Activated T-cell treated with anti-CD3 and anti-CD28 coated beads for 48 hours (primary cell): ENCODE measurements at regions not wholly inside any gene's neighbourhood (a gene's known extent, or its start where the extent isn't known, plus 50 kb on each side); places are given as distances from the start of the nearest gene placed in this dataset.

Experiments used
- DNase-seq: peaks from one replicate; pipeline ENCODE4 v3.0.0-alpha.2; 2020; ENCODE audit warnings: low read depth

DNA sequence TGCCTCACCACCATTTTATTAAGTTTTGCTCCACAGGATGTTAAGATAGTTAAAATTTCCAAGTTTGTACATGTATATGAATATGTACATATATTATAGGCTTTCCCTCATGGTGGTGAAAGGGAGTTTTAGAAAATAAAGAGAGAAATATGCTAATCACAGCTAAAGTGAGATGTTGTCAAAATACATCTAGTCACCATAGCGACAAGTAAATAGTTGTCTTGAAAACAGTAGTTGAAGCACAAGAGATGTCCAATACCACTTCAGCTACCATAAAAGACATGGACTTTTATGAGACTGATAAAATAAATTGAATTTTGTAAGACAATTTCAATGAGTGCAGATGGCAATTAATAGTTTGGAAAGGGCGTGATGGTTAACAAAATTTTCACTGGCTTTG, 1600.0 kb downstream of the BRINP3 start:
- no peak for DNase-seq

DNA sequence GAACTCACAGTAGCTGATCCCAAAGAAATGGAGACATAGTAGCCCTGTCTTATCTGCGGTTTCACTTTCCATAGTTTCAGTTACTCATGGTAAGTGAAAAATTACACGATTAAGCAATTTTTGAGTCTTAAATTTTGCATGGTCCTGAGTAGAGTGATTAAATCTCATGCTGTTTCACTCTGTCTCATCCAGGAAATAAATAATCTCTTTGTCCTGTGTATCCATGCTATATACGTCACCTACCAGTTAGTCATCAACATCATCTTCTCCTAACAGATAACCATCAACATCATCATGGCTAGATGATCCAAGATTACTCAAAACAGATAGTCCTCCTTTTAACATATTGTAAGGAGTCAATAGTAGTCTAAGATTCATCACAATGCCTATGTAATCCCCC, 1589.3 kb downstream of the BRINP3 start:
- no peak for DNase-seq

- no peak for DNase-seq
These were observed 1588.5 kb downstream of the BRINP3 start for GRCh38 chr1:188889166-188889565.

- no peak for DNase-seq
These were observed 1585.7 kb downstream of the BRINP3 start for GRCh38 chr1:188891958-188892357.

- no peak for DNase-seq
These were observed 1582.1 kb downstream of the BRINP3 start for GRCh38 chr1:188895611-188896010.

DNA sequence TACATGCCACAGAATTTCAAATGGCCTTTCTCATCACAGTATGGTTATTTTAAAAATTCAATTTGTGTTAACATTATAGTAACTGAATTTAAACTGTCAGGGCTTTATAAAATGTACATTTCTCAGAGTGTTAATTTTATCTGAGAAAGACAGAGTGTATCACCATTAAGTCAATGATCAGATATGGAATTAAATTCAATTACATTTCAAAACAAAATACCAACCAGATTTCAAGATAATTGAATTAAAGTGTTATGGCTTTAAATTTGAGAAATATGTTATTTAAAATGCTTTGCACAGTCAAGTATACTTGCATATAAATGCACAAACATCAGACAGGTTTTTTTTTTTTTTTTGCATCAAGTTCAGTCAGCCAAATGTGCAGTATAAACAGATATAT, 1574.4 kb downstream of the BRINP3 start:
- DNase-seq: no peak

DNA sequence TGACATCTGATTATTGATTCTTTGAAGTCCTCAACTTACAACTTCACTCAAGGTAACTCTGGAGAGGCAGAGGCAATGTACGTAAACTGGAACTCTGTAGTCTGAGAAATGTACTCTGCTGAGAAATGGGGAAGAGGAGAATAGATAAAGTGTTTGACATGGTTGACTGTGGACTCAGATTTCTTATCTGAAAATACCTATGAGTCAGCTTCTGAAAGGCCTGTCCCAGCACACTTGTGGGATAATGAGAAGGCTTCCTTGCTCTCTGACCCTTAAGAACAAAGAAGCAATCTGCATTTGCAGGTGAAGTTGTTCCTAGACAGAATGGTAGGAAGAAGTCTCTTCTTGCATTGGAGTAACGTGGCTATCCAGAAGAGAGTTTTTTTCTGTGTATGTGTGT, 1573.5 kb downstream of the BRINP3 start:
- no peak for DNase-seq

DNA sequence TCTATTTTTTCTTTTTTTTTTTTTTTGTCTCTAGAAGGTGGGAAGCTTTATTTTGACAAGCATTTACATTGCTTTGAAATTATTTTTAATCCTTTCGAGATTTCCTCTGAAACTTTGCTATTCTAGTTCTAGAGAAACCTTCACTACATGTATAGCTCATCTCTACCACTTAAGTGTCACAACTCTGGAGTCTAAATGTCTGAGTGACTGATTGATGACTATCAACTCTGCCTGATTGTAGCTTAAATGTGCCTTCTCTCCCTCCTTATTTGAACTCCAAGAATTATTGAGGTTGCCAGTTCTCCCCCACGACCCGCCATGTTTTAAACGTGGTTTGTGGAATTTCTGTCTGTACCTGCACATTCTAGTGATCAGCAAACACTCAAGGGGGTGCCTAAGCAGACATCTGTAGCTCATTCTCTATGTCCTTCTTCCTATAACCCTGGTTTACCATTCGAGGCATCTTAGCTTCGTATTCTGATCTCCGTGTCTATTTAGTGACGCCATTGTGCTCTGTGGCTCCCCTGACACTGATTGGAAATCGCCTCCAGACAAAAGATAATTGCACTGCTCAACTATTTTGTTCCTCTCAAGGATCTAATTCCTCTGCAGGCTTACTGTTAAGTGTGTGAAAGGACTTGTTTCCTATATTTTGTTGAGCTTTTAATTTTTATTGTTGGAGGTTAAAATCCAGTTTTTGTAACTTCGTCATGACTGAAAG, 1570.6 kb downstream of the BRINP3 start:
- DNase-seq: no peak

DNA sequence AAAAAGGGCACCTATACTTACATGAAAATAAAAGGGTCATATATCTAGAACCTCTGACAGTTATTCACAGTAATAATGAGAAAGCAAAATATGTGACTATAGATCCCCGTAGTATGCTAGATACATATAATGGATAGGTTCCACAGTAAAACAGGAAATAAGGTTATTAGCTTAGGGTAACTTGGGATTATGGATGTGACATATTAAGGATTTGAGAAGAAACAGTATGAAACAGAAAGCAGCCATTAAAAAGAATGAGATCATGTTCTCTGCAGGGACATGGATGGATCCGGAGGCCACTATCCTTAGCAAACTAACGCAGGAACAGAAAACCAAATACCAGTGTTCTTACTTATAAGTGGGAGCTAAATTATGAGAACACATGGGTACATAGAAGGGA, 1547.3 kb downstream of the BRINP3 start:
- no peak for DNase-seq

DNA sequence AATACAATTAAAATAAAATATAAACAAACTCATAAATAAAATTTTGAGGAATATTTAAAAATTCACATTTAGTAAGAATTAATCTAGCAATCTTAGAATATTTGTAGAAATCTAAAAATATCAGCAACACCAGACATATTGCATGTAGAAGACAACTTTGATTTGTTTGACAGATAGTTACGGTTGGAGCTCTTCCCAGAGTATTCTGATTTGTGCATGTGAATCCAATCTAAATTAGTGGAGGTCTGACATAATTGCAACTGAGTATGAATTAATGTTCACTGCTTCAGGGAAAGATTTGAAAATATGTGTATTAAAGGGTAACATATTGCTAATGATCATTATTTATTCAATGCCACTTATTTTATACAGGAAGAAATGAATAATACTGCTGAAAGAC, 1546.2 kb downstream of the BRINP3 start:
- DNase-seq: no peak

- no peak for DNase-seq
These were observed 1539.6 kb downstream of the BRINP3 start for GRCh38 chr1:188937965-188938551.

DNA sequence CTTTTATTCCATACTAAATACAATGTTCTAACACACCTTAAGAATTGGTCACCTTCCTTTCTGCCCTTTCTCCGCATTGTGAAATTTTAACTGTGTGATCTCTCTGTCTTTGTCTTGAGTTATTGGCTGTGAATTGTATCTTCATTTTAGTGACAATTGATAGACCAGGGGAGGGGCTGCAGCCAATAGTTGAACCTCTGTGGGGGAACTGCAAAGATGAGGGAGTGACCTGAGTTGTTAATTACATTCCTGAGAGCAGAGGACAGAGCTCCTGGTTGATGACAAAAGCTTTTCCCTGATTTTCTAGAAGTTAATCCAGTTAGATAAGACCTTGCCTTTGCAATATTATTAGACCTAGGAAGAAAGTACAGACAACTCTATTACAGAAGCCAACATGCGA, 1535.7 kb downstream of the BRINP3 start:
- no peak for DNase-seq

DNA sequence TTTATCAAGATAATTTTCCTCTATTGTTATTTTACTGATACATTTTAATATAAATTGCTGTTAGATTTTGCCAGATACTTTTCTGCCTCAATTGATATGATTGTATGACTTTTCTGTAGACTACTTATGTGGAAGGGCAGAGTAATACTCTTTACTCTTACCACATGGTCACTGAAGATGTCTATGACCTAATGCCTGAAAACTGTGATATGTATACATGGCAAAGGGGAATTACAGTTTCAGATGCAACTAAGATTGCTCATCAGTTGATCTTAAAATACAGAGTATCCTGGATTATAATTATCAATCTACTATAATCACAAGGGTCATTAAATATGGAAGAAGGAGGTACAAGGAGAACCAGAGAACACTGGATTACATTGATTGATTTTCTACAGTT, 1528.0 kb downstream of the BRINP3 start:
- DNase-seq: no peak

GRCh38 chr1:188958461-188959115, 1519.1 kb downstream of the BRINP3 start:
- DNase-seq: no peak

- DNase-seq: no peak
These were observed 1490.8 kb downstream of the BRINP3 start for GRCh38 chr1:188986745-188987417.

- DNase-seq: no peak
These were observed 1489.1 kb downstream of the BRINP3 start for GRCh38 chr1:188988589-188988988.

DNA sequence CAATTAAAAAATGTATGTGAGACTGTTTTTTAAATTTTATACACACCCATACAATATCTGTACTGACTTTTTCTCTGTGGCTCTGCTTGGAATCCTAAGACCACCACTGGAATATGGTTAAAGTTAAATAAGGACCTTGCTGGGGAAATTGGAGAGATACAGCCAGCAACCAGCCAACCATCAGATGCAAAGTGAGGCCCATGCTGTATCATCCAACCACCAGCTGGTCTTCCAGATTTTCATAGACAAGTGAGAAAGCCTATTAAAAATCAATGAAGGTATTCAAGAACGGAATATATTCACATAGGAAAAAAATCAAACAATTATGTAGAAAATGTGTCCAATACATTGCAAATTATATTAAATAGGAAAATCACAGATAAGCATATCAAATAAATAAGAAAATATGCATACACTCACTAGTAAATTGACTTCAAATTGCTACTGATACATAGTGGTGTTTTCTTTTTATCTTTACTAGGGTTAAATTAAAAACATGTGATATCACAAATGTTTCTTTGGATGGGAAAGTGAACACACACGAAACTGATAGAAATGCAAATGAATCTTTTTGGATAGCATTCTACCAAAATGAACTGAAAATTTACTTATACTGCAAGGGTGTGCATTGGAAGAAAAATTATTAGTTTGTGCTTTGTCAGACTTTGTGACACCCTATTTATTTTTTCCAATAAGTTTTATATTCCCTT, 1486.3 kb downstream of the BRINP3 start:
- DNase-seq: no peak

DNA sequence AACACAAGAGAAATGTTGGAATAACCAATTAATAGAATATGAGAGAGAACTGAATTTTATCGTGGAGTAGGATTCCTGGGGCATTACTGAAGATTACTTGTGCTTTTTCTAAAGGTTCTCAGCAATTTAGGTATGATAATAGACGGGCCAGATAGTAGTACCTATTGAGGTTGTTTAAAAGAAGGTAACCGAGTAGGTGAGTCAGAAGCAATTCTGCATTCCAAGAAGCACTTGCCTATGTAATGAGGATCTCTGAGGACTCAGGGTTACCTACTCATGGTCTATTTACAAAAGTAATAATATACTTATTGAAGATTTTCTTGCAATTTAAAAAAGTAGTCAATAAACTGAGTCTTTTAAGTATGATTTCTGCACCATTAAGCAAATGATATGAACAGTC, 1469.8 kb downstream of the BRINP3 start:
- no peak for DNase-seq

GRCh38 chr1:189021577-189021976, 1456.1 kb downstream of the BRINP3 start:
- DNase-seq: no peak

DNA sequence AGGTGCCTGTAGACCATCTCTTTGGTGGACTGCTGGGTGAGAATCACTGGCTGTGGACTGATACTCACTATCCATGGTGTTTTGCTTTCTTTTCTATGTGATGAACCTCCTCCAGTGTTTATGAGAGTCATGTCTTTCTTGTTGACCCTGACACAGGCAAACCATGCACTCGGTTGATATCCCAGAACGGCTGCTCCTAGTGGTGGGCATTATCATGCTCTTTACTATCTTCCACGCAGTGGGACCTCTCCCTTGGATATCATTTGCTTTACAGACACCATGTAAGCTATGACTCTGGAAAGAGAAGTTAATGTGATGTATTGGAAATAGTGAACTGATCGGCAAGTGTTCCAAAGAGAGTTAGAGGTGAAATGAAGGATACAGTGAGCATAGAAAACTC, 1455.6 kb downstream of the BRINP3 start:
- no peak for DNase-seq

- DNase-seq: no peak
These were observed 1450.2 kb downstream of the BRINP3 start for GRCh38 chr1:189027512-189027911.

GRCh38 chr1:189033169-189033568, 1444.5 kb downstream of the BRINP3 start:
- no peak for DNase-seq
